Prostate gland (tissue), 2 donors: ENCODE measurements at regions not wholly inside any gene's neighbourhood (a gene's known extent, or its start where the extent isn't known, plus 50 kb on each side); places are given as distances from the start of the nearest gene placed in this dataset.

ENCODE experiments used
- POLR2A ChIP-seq: fragments of 450-650 bp; IDR thresholded peaks from one replicate; pipeline ENCODE4 v1.6.1; 2016; ENCODE audit warnings: antibody characterized with exemption, mild to moderate bottlenecking
- POLR2AphosphoS5 ChIP-seq: sonication (generic); formaldehyde crosslinking; IDR thresholded peaks from one replicate; pipeline ENCODE4 v1.6.1; 2017; ENCODE audit warnings: antibody characterized with exemption
- TF ChIP-seq, protein P1 (sequence below), 4 experiments: fragments of 200-600 bp in 2 of 4; fragments of 450-650 bp in 2 of 4; sonication (generic) in 2 of 4; IDR thresholded peaks; 1 replicate in 3 of 4; 2 replicates in 1 of 4; pipeline ENCODE4 v1.5.1; 2016 to 2019; ENCODE audit warnings: antibody characterized with exemption in 4 of 4, mild to moderate bottlenecking in 2 of 4, moderate library complexity in 2 of 4

DNA sequence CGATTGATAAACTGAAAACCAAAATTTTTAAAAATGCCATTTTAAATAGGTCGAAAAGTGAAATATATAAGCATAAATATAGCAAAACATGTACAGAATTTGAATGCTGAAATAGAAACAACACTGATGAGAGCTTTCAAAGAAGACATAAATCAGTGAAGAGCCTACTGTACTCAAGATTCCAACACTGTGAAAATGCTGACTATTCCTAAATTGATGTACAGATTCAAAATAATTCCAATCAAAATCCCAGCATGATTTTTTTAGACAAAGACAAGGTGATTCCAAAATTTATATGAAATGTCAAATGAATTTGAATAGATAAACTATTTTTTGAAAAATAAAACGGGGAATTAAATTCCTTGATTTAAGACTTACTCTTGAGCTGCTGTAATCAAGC lies 1010.4 kb downstream of the TBC1D22A start:
- TF ChIP-seq, protein P1, sequence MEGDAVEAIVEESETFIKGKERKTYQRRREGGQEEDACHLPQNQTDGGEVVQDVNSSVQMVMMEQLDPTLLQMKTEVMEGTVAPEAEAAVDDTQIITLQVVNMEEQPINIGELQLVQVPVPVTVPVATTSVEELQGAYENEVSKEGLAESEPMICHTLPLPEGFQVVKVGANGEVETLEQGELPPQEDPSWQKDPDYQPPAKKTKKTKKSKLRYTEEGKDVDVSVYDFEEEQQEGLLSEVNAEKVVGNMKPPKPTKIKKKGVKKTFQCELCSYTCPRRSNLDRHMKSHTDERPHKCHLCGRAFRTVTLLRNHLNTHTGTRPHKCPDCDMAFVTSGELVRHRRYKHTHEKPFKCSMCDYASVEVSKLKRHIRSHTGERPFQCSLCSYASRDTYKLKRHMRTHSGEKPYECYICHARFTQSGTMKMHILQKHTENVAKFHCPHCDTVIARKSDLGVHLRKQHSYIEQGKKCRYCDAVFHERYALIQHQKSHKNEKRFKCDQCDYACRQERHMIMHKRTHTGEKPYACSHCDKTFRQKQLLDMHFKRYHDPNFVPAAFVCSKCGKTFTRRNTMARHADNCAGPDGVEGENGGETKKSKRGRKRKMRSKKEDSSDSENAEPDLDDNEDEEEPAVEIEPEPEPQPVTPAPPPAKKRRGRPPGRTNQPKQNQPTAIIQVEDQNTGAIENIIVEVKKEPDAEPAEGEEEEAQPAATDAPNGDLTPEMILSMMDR (IDR thresholded peaks at IDR 0.05), result no peak
- TF ChIP-seq POLR2A, result no peak
- no peak for TF ChIP-seq POLR2AphosphoS5
